Parathyroid adenoma (tissue), 2 donors: ENCODE measurements at regions not wholly inside any gene's neighbourhood (a gene's known extent, or its start where the extent isn't known, plus 50 kb on each side); places are given as distances from the start of the nearest gene placed in this dataset.

Experiments
- H2AFZ ChIP-seq: fragments of 300-600 bp; sonication (generic); one replicate; pipeline ENCODE4 v1.7.0; 2017; ENCODE audit warnings: antibody characterized with exemption, mild to moderate bottlenecking
- H3K27ac ChIP-seq: fragments of 300-600 bp; sonication (generic); one replicate; pipeline ENCODE4 v1.7.0; 2017
- H3K27me3 ChIP-seq: fragments of 300-600 bp; sonication (generic); one replicate; pipeline ENCODE4 v1.7.0; 2017; ENCODE audit warnings: low read length; ENCODE audit not compliant: control insufficient read depth, insufficient read depth
- H3K36me3 ChIP-seq: fragments of 300-600 bp; sonication (generic); one replicate; pipeline ENCODE4 v1.7.0; 2017; ENCODE audit warnings: low read length; ENCODE audit not compliant: control insufficient read depth, insufficient read depth
- H3K4me1 ChIP-seq: fragments of 300-600 bp; sonication (generic); one replicate; pipeline ENCODE4 v1.7.0; 2017; ENCODE audit warnings: control low read depth
- H3K4me2 ChIP-seq: fragments of 300-600 bp; sonication (generic); one replicate; pipeline ENCODE4 v1.7.0; 2017; ENCODE audit warnings: low read length
- H3K4me3 ChIP-seq: fragments of 300-600 bp; sonication (generic); one replicate; pipeline ENCODE4 v1.7.0; 2017; ENCODE audit warnings: low read depth, low read length
- H3K79me2 ChIP-seq: fragments of 300-600 bp; sonication (generic); one replicate; pipeline ENCODE4 v1.7.0; 2017; ENCODE audit warnings: control low read depth
- H3K9ac ChIP-seq: fragments of 300-600 bp; sonication (generic); one replicate; pipeline ENCODE4 v1.7.0; 2017; ENCODE audit warnings: mild to moderate bottlenecking
- H3K9me3 ChIP-seq: fragments of 300-600 bp; sonication (generic); one replicate; pipeline ENCODE4 v1.7.0; 2017; ENCODE audit warnings: low read length; ENCODE audit not compliant: control insufficient read depth
- CTCF ChIP-seq: fragments of 300-600 bp; sonication (generic); IDR thresholded peaks from one replicate; pipeline ENCODE4 v1.7.0; 2017; ENCODE audit warnings: antibody characterized with exemption, mild to moderate bottlenecking
- donor health status: primary hyperparathyroidism.

GRCh38 chr10:94230134-94230785 lies 132.5 kb downstream of the NOC3L start:
- Histone ChIP-seq H3K27ac (no peak overlapping the region), H3K36me3 (no peaks in the 10 kb centered on the region), H3K4me1 (no peaks in the 10 kb centered on the region), H3K9me3 (no peaks in the 10 kb centered on the region), H2AFZ (no peak overlapping the region), H3K27me3 (no peaks in the 10 kb centered on the region), H3K79me2 (no peaks in the 10 kb centered on the region), H3K4me2 (no peak overlapping the region), H3K9ac (no peak overlapping the region), H3K4me3 (no peak overlapping the region)
- no peak for TF ChIP-seq CTCF

- no peak for TF ChIP-seq CTCF
- no peak overlapping the region for H3K4me3 ChIP-seq
- no peak overlapping the region for H2AFZ ChIP-seq
- no peak overlapping the region for H3K27ac ChIP-seq
- H3K9ac ChIP-seq, result no peak overlapping the region
- no peak overlapping the region for H3K4me2 ChIP-seq
- no peaks in the 10 kb centered on the region for H3K9me3 ChIP-seq
- no peaks in the 10 kb centered on the region for H3K4me1 ChIP-seq
- no peaks in the 10 kb centered on the region for H3K79me2 ChIP-seq
- H3K27me3 ChIP-seq, result no peaks in the 10 kb centered on the region
- H3K36me3 ChIP-seq, result no peaks in the 10 kb centered on the region
Observed at GRCh38 chr10:94232711-94233383, 129.9 kb downstream of the NOC3L start.

GRCh38 chr10:94235461-94235860 lies 127.3 kb downstream of the NOC3L start:
- H3K4me2 ChIP-seq, result no peak overlapping the region

GRCh38 chr10:94238006-94238617 lies 124.6 kb downstream of the NOC3L start:
- no peak overlapping the region for H3K27ac ChIP-seq
- no peaks in the 10 kb centered on the region for H3K79me2 ChIP-seq
- no peak overlapping the region for H3K9ac ChIP-seq
- no peaks in the 10 kb centered on the region for H3K4me1 ChIP-seq
- H3K4me2 ChIP-seq, result no peak overlapping the region
- H2AFZ ChIP-seq, result no peak overlapping the region
- no peaks in the 10 kb centered on the region for H3K9me3 ChIP-seq
- no peak for TF ChIP-seq CTCF
- no peaks in the 10 kb centered on the region for H3K27me3 ChIP-seq
- H3K4me3 ChIP-seq, result no peak overlapping the region
- no peaks in the 10 kb centered on the region for H3K36me3 ChIP-seq

More at GRCh38 chr10:94235461-94235860, 127.3 kb downstream of the NOC3L start:
- no peaks in the 10 kb centered on the region for H3K36me3 ChIP-seq
- no peak for TF ChIP-seq CTCF
- no peak overlapping the region for H3K27ac ChIP-seq
- no peak overlapping the region for H3K4me3 ChIP-seq
- H3K9me3 ChIP-seq, result no peaks in the 10 kb centered on the region
- H3K27me3 ChIP-seq, result no peaks in the 10 kb centered on the region
- H3K9ac ChIP-seq, result no peak overlapping the region
- H3K79me2 ChIP-seq, result no peaks in the 10 kb centered on the region
- H3K4me1 ChIP-seq, result no peaks in the 10 kb centered on the region
- H2AFZ ChIP-seq, result no peak overlapping the region
